ENCODE measurements at regions not wholly inside any gene's neighbourhood (a gene's known extent, or its start where the extent isn't known, plus 50 kb on each side); places are given as distances from the start of the nearest gene placed in this dataset.

DNA sequence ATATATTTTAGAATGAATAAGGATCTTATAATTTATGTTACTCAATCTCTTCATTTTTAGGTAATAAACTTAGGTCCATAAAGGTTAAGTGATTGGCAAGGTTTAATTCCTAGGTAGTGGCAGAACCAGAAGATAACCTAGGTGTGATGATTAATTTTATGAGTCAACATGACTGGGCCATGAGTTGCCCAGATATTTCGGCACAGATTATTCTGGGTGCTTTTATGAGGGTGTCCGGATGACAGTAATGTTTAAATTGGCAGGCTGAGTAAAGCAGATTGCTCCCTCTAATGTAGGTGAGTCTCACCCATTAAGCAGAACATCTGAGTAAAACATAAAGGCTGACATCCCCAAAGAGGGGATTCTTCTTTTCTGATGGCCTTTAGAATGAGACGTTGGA, 1349.3 kb upstream of the CELF2 start:
- Histone ChIP-seq H3K36me3 (replicated peaks; ENCODE audit: control insufficient read depth, insufficient read depth, low read length) (no peaks in the 10 kb centered on the region), H3K27me3 (ENCODE audit: control insufficient read depth, insufficient read depth, low read length) (no peaks in the 10 kb centered on the region), H3K4me3 (ENCODE audit: insufficient read depth, low read depth, low read length) (no peak overlapping the region)
- DNase-seq = no peak

- Histone ChIP-seq H3K4me3 (ENCODE audit: insufficient read depth, low read depth, low read length) (no peak overlapping the region), H3K27me3 (ENCODE audit: control insufficient read depth, insufficient read depth, low read length) (no peaks in the 10 kb centered on the region), H3K36me3 (replicated peaks; ENCODE audit: control insufficient read depth, insufficient read depth, low read length) (no peaks in the 10 kb centered on the region)
- no peak for DNase-seq
Measured at GRCh38 chr10:9670911-9671310, 1346.8 kb upstream of the CELF2 start.

DNA sequence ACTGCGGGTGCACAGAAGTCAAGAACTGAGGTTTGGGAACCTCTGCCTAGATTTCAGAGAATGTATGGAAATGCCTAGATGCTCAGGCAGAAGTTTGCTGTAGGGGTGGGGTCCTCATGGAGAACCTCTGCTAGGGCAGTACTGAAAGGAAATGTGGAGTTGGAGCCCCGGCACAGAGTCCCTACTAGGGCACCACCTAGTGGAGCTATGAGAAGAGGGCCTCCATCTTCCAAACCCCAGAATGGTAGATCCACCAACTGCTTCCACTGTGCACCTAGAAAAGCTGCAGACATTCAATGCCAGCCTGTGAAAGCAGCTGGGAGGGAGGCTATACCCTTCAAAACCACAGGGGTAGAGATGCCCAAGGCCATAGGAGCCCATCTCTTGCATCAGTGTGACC, 1336.0 kb upstream of the CELF2 start:
- DNase-seq = no peak

DNA sequence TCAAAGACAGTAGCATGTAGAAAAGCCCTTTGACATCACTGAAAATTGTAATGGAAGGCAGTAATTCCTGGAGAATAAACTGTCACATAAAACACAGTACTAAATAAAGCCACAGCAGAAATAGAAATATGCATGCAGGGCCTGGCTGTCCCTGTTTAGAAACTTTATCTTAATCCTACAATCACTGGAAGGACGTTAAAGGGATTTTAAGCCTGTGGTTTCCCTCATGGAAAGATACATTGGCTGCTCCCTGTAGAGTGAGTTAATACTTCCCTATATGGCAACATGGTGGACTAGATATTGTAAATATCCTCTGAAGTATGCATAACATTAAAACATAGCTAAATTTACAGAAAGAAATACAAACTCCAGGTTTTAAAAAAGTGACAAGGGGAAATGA, 1334.9 kb upstream of the CELF2 start:
- DNase-seq = no peak
- Histone ChIP-seq H3K4me3 (ENCODE audit: insufficient read depth, low read depth, low read length) (no peak overlapping the region), H3K36me3 (replicated peaks; ENCODE audit: control insufficient read depth, insufficient read depth, low read length) (no peaks in the 10 kb centered on the region), H3K27me3 (ENCODE audit: control insufficient read depth, insufficient read depth, low read length) (no peaks in the 10 kb centered on the region)

More for the DNA sequence above, 1336.0 kb upstream of the CELF2 start:
- no peak overlapping the region for H3K4me3 ChIP-seq (ENCODE audit: insufficient read depth, low read depth, low read length)
- H3K36me3 ChIP-seq (replicated peaks; ENCODE audit: control insufficient read depth, insufficient read depth, low read length) = no peaks in the 10 kb centered on the region
- no peaks in the 10 kb centered on the region for H3K27me3 ChIP-seq (ENCODE audit: control insufficient read depth, insufficient read depth, low read length)

DNA sequence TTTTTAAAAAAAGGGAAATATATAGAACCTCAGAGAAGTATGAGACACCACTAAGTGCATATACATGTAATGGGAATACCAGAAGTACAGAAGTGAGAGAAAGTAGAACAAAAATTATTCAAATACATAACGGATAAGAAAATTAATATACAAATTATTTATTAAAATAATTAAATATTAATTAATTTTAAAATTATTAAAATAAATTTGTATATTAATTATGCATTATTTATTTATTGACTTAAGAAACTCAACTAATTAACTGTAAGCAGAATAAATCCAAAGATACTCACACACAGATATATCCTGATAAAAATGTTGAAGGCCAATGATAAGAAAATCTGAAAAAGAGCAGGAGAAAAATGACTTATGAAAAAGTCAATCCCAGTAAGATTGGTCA, 1333.5 kb upstream of the CELF2 start:
- Histone ChIP-seq H3K27me3 (ENCODE audit: control insufficient read depth, insufficient read depth, low read length) (no peaks in the 10 kb centered on the region), H3K36me3 (replicated peaks; ENCODE audit: control insufficient read depth, insufficient read depth, low read length) (no peaks in the 10 kb centered on the region), H3K4me3 (ENCODE audit: insufficient read depth, low read depth, low read length) (no peak overlapping the region)
- DNase-seq = no peak

- Histone ChIP-seq H3K4me3 (ENCODE audit: insufficient read depth, low read depth, low read length) (no peak overlapping the region), H3K27me3 (ENCODE audit: control insufficient read depth, insufficient read depth, low read length) (no peaks in the 10 kb centered on the region), H3K36me3 (replicated peaks; ENCODE audit: control insufficient read depth, insufficient read depth, low read length) (no peaks in the 10 kb centered on the region)
- no peak for DNase-seq
Measured at GRCh38 chr10:9685596-9685995, 1332.1 kb upstream of the CELF2 start.

DNA sequence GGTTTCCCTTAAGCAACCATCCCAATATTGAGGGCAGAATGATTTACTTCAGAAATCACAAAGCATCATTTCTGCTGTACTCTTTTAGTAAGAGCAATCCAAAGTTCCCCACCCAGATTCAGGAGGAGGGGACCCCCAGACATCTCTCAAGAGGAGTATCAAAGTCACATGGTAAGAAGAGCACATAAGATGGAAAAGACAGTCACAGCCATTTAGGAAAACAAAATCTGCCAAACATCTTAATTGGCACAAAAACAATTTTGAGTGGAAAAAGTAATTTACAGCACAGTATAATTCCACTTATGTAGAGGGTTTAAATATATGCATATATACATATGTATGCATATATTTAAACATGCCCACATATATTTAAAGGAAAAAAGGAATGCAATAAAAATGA, 1329.0 kb upstream of the CELF2 start:
- Histone ChIP-seq H3K27me3 (ENCODE audit: control insufficient read depth, insufficient read depth, low read length) (no peaks in the 10 kb centered on the region), H3K4me3 (ENCODE audit: insufficient read depth, low read depth, low read length) (no peak overlapping the region), H3K36me3 (replicated peaks; ENCODE audit: control insufficient read depth, insufficient read depth, low read length) (no peaks in the 10 kb centered on the region)
- DNase-seq = no peak

DNA sequence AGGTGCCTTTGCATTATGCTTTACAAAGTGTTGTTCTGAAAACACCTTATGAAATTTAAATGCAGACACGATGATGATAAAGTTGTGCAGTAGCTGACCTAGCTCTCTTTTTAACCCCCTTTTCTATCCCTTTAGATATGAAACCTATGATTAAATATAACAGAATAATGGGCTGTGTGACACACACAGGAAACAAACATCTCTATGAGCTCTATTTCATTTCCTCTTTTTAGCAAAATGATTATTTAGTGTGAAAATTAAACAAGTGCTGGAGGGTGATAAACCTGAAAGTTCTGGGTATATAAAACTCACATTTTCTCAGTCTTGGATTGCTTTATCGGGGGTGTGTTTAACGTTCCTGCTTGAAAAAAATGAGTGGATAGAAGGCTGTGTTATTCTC, 1310.5 kb upstream of the CELF2 start:
- no peak overlapping the region for H3K4me3 ChIP-seq (ENCODE audit: insufficient read depth, low read depth, low read length)
- no peak for DNase-seq
- H3K27me3 ChIP-seq (ENCODE audit: control insufficient read depth, insufficient read depth, low read length) = no peaks in the 10 kb centered on the region
- no peaks in the 10 kb centered on the region for H3K36me3 ChIP-seq (replicated peaks; ENCODE audit: control insufficient read depth, insufficient read depth, low read length)

DNA sequence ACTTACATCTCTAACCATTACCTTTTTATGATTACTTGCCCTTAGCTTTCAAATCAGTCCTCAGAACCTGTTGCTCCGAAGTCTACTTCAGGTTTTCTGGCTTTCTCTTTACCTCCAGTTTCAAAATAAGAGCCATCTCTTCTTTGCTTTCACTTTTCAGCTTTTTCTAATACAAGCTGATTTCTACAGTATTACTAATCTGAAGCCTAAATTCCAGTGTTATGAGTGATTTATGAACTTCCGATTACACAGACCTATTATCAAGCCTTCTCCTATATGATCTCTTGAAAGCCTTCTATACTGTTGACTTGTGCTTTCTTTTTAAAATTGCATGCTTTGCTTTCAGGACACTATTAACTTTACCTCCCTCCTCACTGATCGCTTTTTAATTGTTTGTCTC, 1307.8 kb upstream of the CELF2 start:
- H3K4me3 ChIP-seq (ENCODE audit: insufficient read depth, low read depth, low read length) = no peak overlapping the region
- no peak for DNase-seq
- H3K36me3 ChIP-seq (replicated peaks; ENCODE audit: control insufficient read depth, insufficient read depth, low read length) = no peaks in the 10 kb centered on the region
- H3K27me3 ChIP-seq (ENCODE audit: control insufficient read depth, insufficient read depth, low read length) = no peaks in the 10 kb centered on the region

DNA sequence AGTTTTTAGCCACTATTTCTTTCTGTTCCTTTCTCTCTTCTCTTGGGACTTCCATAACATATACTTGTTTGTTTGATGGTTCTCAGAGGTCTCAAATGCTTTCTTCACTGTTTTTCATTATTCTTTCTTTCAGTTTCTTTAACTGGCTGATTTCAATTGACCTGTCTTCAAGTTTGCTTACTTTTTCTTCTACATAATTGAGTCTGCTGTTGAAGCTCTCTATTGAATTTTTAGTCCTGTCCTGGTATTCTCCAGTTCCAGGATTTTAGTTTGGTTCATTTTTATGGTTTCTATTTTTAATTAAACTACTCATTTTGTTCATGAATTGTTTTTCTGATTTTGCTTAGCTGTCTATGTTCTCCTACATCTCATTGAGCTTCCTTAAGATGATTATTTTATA, 1305.3 kb upstream of the CELF2 start:
- no peak overlapping the region for H3K4me3 ChIP-seq (ENCODE audit: insufficient read depth, low read depth, low read length)
- no peaks in the 10 kb centered on the region for H3K27me3 ChIP-seq (ENCODE audit: control insufficient read depth, insufficient read depth, low read length)
- no peaks in the 10 kb centered on the region for H3K36me3 ChIP-seq (replicated peaks; ENCODE audit: control insufficient read depth, insufficient read depth, low read length)
- no peak for DNase-seq

GRCh38 chr10:9719246-9719645, 1298.4 kb upstream of the CELF2 start:
- no peak for DNase-seq
- H3K27me3 ChIP-seq (ENCODE audit: control insufficient read depth, insufficient read depth, low read length) = no peaks in the 10 kb centered on the region
- H3K36me3 ChIP-seq (replicated peaks; ENCODE audit: control insufficient read depth, insufficient read depth, low read length) = no peaks in the 10 kb centered on the region
- H3K4me3 ChIP-seq (ENCODE audit: insufficient read depth, low read depth, low read length) = no peak overlapping the region

GRCh38 chr10:9733766-9734165, 1283.9 kb upstream of the CELF2 start:
- Histone ChIP-seq H3K27me3 (ENCODE audit: control insufficient read depth, insufficient read depth, low read length) (no peaks in the 10 kb centered on the region), H3K36me3 (replicated peaks; ENCODE audit: control insufficient read depth, insufficient read depth, low read length) (no peaks in the 10 kb centered on the region), H3K4me3 (ENCODE audit: insufficient read depth, low read depth, low read length) (no peak overlapping the region)
- no peak for DNase-seq

DNA sequence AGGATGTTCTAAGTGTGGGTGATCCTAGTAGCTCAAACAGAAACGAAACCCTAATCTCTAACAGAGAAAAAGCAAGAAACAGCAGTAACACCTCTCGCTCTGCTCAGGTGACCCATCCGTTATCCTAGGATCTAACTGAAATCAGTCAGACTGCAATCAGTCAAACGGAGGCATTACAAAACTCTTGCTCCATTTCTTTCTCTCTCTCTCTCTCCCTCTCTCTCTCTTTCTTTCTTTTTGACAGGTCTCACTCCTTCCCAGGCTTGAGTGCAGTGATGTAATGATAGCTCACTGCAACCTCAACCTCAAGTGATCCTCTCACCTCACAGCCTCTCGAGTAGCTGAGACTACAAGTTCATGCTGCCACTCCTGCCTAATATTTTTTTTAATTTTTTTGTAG, 1283.5 kb upstream of the CELF2 start:
- Histone ChIP-seq H3K27me3 (ENCODE audit: control insufficient read depth, insufficient read depth, low read length) (no peaks in the 10 kb centered on the region), H3K36me3 (replicated peaks; ENCODE audit: control insufficient read depth, insufficient read depth, low read length) (no peaks in the 10 kb centered on the region), H3K4me3 (ENCODE audit: insufficient read depth, low read depth, low read length) (no peak overlapping the region)
- DNase-seq = no peak

- no peak for DNase-seq
- no peak overlapping the region for H3K4me3 ChIP-seq (ENCODE audit: insufficient read depth, low read depth, low read length)
- H3K27me3 ChIP-seq (ENCODE audit: control insufficient read depth, insufficient read depth, low read length) = no peaks in the 10 kb centered on the region
- H3K36me3 ChIP-seq (replicated peaks; ENCODE audit: control insufficient read depth, insufficient read depth, low read length) = no peaks in the 10 kb centered on the region
Measured at GRCh38 chr10:9735731-9736130, 1281.9 kb upstream of the CELF2 start.

DNA sequence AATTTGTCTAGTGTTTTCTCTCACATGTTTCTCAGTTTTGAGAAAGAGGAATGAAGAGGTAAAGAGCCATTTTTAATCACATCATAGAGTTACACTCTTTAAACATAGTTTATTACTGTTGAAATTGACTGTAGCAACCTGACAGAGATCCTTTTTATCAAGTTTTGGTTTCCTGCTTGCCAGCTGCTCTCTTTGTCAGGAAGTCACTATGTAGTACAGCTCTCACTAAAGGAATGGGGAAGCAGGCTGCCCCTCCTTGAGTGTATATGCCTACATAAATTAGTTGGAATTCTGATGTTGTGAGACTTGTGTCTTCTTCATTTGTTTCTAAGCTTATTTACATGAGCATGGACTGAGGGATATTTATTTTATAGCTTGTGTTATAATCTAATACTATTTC, 1274.0 kb upstream of the CELF2 start:
- no peak overlapping the region for H3K4me3 ChIP-seq (ENCODE audit: insufficient read depth, low read depth, low read length)
- no peaks in the 10 kb centered on the region for H3K27me3 ChIP-seq (ENCODE audit: control insufficient read depth, insufficient read depth, low read length)
- no peaks in the 10 kb centered on the region for H3K36me3 ChIP-seq (replicated peaks; ENCODE audit: control insufficient read depth, insufficient read depth, low read length)
- DNase-seq = no peak

GRCh38 chr10:9745158-9745557, 1272.5 kb upstream of the CELF2 start:
- H3K27me3 ChIP-seq (ENCODE audit: control insufficient read depth, insufficient read depth, low read length) = no peaks in the 10 kb centered on the region
- H3K36me3 ChIP-seq (replicated peaks; ENCODE audit: control insufficient read depth, insufficient read depth, low read length) = no peaks in the 10 kb centered on the region
- no peak overlapping the region for H3K4me3 ChIP-seq (ENCODE audit: insufficient read depth, low read depth, low read length)
- DNase-seq = no peak
